NCI-H1694 (cell line): ENCODE measurements at regions not wholly inside any gene's neighbourhood (a gene's known extent, or its start where the extent isn't known, plus 50 kb on each side); places are given as distances from the start of the nearest gene placed in this dataset.

ENCODE experiments used
- DNase-seq: peaks from one replicate; lab custom pipeline; 2025; lab: John Stamatoyannopoulos, UW

DNA sequence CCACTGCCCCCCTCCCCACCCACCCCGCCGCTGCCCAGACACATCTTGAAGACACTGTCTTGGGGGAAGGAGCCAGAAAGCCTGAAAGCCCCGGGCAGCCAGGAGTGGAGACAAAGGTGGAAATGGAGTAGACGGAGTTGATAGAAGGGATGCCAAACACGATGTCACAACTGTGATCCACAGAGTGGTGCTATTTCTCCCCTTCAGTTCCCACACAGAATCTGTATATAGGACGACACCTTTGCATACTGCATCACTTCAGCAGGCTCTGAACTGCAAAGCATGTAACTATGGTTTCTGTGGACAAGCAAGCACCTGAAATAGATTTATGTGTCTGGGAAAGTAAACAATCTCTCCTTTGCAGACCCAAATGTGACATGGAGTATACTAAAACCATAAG is 56.4 kb upstream of the F13A1 start:
- DNase-seq: no peak

DNA sequence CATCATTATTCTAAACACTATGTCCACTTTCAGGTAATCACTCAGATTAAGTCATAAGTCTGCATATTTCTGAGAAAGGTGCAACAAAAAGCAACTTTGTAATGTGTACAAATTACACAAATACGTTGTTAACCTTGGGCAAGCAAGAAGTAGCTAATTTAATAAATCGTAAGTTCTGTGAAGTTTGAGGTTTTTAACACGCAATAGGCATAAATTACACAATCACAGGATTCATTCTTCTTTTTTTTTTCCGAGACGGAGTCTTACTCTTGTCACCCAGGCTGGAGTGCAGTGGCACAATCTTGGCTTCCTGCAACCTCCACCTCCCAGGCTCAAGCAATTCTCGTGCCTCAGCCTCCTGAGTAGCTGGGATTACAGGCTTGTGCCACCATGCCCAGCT is 57.2 kb upstream of the F13A1 start:
- DNase-seq: no peak

DNA sequence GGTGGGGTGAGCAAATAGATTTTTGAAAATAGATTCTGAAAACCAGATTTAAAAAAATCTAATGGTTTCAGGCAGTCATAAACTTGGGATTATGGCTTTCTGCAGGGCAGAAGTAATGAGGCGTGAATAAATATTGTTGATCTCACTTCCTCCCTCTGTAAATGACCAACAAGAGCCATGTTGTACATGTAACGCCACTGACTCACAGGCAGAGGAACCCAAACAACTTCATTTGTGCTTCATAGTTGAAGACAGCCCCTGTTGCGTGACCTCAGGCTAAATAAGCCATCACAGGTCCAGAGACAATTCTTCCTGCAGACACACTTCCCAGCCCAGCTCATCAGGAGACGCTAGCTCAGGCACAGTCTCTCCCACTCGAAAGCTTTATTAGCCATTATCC is 59.1 kb upstream of the F13A1 start:
- no peak for DNase-seq

DNA sequence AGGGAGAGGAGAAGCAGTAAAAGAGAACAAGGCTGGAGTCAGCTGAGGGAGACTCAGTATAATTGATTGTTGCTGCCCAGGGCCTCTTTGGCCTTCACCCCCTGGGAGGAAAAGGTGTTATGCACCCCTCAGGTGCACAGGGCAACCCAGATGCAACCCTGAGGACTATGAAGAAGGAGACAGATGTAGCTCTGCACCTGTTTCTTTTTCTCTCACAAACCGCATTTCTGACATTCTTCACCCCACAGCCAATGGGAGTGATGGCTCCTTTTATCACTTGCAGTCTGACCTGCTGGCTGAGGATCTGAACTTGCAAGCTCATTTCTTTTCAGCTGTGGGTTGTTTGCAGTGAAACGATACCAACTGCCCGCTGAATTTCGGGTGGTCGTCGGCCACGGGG is 64.1 kb upstream of the F13A1 start:
- DNase-seq: no peak

DNA sequence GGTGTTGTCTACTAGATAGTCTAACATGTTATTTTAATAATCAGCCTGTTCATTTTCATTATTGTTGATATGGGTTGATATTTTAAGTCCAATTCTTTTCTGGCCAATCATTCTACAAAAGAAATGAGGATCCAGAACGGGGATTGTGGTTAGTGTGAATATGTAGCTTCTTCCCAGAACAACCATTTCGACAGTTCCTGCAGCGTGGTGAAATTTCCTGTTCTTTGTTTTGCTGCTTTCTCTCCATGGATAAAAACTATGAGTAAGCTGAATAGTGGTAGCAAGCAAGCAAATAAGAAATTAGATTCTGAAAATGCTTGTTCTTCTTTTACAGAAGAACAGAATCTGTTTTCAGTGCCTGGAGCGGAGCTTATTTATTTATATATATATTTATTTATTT is 65.5 kb upstream of the F13A1 start:
- no peak for DNase-seq

DNA sequence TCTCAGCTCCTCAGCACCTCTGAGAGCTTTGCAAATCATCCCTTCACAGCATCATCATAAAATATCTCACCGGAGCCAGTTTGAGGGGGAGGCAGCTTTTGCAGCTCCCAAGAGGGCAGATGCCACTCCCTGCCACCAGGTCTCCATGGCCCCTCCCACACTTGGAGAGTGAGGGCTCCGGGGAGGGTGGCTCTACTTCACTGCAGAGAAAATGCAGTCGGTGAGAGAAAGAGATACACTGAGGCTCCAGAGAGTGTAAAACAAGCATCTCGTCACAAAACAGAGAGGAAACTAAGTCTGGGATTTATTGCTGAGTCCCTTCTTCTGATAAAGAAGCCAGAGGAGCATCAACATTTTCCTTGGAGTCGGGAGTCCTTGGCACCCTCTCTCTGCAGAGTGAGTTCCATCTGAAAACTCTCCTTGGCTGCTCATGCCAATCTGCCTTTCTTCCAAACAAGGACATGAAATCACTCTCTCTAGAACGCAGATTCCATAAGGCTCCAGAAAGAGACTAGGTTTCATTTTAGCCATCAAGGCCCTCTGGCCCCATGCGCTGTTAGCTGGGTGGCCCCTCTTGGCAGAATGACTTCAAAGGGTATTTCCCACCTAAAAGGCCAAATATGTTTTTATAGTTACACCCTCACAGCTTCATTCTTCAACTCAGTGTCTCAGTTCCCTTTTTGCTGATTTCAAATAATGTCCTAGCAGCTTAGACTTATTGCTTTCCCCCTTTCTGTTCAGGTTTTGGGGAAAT is 70.6 kb upstream of the F13A1 start:
- DNase-seq: no peak

DNA sequence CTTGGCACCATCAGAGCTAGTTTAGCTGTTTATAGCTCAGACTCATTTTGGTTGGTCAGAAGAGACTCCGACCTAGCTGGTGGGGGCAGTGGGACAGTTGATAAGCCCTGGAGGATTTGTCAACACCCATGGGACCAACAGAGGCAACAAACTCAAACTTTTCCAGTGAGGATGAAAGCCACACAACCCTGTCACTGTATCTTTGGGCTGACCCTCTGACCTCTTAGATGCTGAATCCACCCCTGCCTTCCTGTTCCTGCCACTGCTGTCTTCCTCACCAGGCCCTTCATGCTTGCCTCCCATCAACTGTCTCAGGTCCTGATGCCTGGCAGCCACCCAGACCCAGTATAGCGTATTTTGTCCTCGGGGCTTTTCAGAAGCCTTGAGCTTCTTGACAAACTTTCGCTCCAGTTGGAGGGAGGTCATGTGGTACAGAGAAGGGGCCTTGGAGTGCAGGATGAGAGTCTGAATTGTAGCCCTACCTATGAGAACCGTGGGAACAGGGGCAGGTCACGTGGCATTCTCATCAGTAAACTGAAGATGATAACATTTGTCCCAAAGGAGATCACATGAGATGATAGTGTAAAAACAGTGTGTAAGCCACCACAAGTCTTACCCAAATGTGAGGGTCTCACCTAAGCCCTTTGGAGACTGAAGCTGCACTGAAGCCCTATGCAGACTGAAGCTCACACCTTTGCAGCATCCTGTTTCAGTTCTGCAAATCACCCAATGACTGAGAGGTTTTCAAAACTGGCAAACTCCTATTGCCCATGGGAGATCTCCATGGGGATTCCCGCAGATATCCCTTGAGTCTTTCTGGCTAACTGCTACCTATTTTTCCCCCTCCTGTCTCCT is 72.0 kb upstream of the F13A1 start:
- no peak for DNase-seq

DNA sequence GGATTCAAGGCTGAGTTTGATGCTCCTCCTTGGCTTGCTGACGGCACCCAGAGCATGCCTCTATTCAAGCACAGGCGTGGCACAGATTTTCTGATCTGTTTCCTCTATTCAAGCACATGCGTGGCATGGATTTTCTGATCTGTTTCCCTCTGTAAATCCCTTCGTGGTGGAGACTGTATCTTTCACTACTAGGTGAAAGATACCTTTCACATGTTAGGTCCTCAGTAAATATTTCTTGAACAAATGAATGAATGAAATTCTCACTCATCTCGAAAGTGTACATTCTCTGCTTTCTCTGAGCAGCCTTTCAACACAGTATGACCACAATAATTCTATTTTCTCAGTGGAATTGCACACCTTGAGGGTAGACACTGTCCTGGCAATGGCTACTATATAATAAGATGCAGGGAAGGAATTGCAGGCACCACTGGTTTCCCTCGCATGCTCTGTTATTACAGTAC is 72.6 kb upstream of the F13A1 start:
- DNase-seq: no peak

DNA sequence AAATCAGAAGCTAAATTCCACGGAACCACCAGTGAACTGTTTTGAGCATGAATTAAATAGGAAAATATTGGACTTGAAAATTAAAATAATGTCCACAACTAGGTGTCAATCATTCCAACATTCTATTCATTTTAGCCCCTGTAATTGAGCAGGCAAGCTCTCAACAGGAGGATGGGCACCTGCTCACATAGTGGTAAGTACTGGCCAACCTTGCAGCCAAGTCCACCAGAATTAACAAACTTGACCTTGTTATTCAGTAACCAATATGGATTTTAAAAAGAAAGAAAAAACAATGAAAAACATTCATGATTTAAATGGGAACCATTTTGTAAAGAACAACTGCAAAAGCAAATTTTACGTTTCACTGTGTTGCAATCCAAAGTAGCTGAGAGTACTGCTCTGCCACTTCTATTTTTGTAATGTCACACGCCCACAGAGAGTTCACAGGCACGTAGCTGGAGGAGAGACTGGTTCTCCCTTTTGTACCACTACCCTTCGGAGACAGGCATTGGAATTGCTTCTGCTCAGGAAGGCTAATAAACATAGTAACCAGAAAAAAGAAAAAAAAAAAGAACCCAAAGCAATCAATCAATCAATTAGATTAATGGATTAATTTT is 75.2 kb upstream of the F13A1 start:
- DNase-seq: no peak

DNA sequence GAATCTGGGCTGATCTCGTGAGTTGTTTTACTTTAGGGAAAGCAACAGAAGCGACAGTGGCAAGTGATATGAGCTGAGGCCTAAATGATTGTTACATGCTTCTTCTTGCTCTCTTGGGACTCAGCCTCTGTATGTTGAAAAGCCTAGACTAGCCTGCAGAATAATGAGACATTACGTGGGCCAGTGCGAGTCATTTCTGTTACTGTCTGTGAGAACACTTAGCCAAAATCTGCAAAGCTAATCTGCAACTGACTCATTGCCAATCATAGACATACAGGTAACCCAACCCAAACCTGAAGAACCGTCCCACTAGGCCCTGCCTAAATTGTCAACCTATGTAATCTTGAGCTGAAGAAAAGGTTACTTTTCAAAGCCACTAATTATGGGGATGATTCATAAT is 77.4 kb upstream of the F13A1 start:
- no peak for DNase-seq

DNA sequence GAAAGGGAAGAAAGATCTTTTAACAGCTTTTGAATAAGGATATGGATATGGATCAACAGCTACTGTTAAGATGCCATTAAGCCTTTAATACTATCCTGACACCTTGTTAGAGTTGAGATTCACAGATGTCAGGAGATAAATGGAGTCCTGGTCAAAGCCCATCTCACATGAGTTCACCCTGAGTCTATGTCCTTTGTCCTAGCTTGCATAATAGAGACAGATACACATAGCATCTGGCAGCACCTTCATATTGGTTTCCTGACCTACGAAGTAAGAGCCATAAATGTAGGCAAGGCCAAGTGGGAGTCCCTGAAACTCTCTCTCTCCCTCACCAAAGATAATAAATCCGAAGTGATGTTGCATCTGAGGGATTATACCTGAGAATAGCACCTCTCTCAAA is 79.1 kb upstream of the F13A1 start:
- DNase-seq: no peak

DNA sequence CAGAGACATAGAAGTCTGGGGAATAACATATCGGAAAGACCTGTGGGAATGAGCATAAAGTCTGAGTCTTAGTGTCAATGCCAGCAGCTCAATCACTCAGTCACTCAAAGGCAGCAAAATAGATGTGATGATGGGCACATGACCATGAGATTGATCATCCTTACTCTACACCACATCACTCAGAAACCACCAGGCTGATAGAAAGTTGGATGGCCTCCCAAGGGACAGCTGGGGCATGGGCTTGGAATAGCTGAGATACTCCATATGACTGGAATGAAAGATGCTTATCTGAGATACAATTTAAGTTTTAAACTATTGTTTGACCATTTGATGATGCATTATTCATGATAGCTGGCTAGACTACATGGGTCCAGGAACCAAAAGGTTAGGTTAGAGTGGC is 80.9 kb upstream of the F13A1 start:
- DNase-seq: no peak

DNA sequence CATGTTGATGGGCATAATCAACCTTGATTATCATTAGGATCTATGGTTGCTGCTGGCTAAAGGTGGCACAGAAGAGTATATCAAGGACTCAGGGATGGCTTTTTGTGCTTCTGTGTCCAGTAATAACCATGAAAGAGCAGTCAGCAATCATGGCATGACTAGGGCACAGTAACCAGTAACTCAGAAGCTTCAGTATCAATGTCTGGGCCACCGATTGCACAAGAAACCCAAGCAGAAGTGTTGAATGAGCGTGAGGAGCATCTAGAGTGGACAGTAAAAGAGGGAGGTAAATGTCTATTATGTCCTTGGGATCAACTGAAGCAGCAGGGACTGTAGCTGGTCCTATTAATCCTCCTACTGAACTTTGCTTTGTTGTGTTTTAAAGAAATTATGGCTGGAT is 81.5 kb upstream of the F13A1 start:
- DNase-seq: no peak

DNA sequence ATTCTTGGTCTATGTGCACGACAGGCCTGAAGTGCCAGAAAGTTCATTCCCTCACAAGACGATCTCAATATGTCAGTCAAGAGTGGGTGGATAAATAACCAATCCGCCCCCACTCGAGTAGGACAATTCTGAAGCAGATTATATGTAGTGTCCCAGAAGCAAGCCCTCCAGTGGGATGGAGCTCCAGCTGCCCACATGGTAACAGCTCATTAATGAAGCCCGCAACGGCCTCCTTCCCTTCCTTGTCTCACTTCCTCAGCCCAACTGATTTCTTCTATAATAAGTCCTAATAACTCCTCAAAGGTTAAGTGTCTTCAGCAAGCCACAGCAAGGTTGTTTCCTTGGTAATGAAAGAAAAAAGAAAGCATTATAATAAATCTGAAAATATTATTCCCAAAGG is 82.1 kb upstream of the F13A1 start:
- no peak for DNase-seq

DNA sequence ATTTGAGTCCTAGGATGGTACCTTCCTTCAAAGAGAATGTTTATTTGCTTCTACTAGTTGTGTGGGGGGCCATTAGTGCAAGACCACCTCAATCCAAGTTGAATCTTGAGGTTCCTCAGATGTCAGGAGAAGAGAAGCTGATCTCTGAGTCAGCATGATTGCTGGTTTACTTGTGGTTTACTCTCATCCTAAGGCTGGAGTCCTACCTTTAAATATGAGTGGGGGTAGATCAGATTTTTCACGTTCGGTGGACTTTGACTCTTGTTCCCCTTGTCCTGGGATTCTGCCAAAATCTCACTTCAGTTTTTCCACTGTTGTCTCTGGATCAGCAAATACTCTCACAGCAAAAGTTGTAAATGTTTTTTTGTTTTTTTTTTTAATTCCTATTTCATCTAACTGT is 84.6 kb upstream of the F13A1 start:
- no peak for DNase-seq

DNA sequence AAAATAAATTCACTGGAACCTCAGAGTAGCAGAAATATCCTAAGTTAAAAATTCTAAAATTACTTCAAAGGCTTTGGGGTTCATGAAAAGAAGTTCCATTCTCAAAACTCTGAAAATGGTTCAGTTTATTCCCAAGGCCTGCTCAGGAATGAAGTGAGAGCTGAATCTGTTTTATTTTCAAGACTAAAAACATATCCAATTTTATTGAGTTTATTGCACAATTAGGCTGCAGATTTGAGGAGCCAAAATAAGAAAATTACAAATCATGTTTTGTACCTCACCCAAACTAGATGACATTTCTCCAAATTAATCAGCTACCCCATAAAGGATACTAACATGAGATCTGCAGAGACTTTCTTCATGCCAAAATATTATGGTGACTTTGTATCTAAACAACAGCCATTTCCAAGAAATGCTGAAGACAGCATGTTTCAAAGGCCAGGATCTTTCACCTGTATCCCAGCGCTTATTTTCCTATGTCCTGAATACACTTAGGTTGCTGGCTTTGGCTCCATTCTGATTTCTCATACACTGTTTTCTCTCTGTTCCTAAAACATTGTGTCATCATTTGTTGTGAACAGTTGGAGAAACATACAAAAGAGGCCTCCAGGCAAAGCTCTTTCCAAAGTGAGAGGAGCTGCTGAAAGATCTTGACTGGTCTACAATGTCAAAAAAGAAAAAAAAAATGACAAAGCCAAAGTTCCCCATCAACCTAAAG is 85.7 kb upstream of the F13A1 start:
- no peak for DNase-seq

DNA sequence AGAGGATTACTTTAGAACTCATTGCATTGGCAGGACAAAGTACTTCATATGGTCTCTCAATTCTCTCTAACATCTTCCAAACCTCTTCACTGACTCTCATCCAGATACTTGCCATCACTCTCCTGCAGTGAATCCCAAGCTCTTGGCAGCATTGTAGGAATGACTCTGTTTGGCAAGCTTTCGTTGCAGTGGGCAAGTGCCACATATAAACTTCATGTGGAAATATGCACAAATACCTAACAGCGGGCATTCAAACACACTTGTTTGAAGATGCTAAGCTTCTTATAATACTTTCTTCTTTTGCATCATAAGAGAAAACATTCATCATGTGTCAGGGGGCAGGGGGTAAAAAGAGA is 86.2 kb upstream of the F13A1 start:
- DNase-seq: no peak

DNA sequence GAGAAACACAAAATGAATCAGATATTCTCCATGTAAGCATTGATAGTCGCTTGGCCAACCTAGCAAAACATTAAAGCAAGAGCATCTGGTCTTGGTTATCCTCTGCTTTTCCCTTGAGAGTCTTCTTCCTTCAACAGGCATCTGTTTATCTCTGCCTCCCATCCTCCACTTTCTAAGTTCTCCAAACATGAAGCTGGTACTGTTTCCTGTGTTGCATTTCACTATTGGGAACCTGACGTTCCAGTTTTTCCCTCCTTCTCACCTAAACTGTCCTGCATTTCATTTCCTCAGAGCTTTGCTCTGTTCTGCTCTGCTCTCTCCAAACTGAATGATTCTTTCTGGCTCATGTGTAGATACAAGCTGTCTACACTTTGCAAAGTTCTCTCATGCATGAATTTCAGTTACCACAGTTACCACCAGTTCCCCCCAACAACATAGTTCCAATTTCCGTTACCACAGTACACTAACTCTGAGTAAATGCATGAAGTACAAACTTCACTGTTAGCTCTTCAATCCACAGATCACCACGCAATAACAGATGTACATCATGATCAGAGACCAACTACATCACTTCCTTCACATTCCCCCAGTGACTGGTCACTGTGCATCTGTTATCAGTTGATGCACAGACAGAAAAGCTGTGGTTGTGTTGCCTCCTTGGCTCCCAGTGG is 86.7 kb upstream of the F13A1 start:
- DNase-seq: peak; percentile 44

DNA sequence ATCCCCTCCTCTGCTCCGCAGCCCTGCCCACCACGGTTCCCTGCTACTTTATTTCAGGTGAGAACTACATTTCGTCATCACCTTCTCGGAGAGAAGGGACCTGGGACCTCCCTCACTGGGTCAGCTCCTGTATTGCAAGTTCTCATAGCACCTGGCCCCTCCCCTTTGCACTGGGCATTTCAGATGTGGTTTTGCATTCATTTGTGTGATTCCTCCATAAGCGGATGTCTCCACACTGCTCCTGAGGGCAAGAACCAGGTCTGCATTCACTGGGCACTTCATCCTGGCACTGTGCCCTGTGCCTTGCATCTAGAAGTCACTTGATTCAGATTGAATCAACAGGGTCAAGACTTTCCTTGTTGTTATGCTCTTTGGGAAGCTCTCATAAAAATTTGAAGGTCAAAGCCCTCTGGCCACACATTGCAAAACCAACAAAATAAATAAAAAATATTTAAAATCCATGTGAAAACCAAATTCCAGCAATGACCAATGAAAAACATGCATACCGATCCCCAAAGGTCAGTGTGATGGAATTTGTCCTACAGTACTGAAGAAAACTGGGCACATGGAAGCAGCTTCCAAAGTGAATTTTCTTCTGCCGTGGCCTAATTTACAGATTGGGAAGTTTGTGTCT is 89.1 kb upstream of the F13A1 start:
- no peak for DNase-seq

DNA sequence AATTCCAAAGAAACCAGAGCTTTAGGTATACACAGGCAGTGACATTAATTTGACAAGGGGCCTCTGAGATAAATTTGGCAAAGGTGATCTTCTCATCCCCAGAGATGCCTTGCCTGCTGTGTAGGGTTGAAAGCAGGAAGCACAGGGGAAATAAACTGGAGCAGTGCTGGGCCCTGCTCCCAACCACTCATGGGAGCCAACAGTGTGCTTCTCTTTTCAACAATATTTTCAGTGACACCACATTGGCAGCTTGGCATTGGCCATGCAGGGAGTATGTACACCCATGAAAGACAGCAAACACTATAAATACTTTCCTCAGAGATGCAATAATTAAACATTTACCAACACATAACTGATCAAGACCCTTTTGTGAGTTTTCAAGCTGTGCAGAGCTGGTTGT is 90.7 kb upstream of the F13A1 start:
- DNase-seq: no peak

DNA sequence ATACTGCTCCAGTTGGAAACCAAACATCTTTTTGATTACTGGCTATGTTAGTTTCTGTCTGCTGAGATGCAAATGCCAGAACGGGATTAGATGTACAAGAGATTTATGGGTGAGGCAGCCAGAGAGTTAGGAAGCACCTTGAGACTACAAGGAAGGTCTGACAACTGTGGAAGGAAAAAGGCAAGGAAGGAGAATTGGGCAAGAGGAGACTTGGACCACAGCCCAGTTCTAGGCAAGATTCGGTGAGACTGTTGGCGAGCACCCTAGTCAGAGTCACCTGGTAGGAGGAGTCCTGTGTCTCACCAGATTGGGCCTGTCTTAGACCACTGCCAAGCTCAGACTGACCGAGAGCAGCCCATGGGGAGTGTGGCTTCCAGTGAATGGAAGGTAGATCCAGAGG is 91.8 kb upstream of the F13A1 start:
- no peak for DNase-seq

DNA sequence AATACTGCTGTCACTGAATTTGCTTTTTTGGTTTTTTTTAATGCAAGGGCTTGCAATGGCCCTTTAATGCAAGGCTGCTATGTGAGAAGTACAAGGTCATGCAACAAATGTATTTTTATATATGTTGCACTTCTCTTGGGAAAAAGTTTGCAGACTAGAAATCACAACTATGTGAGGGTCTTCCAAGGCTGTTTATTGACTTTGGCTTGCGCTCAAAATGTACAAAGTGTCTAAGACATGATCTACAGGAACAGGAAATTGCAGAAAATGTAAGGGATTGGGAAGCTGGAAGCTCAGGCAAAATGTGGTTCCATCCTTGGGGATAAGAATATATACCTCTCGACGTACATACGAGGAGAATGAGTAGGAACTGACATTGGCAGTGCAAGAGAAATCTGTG is 92.2 kb upstream of the F13A1 start:
- no peak for DNase-seq
